K562 (cell line): ENCODE measurements at regions not wholly inside any gene's neighbourhood (a gene's known extent, or its start where the extent isn't known, plus 50 kb on each side); places are given as distances from the start of the nearest gene placed in this dataset.
"Not testable (repeated sequence)": the region's sequence is repeated elsewhere in the genome, so short reads cannot be mapped to it uniquely, and the experiment has no call there.

ENCODE experiments used
- ATAC-seq: fragments of 200-7000 bp; cut with Tn5 transposase; 3 replicates; pipeline ENCODE4 v1.9.1; 2020; ENCODE audit warnings: moderate library complexity
- BruUV-seq: library from RNA; stranded (reverse); fragments of 400-500 nt; replicated peaks from 2 replicates; lab custom pipeline; 2021; lab: Mats Ljungman, UMichigan
- CTCF ChIA-PET: fragments of 300-600 bp; formaldehyde crosslinking; extraction: SDS; loops from one replicate; lab custom pipeline; 2021; ENCODE audit warnings: low intra/inter-chr PET ratio; lab: Yijun Ruan, JAX
- POLR2A ChIA-PET: fragments of 300-600, 350-650 bp; sonication (Branson Sonifier 250); formaldehyde crosslinking; extraction: SDS; loops from one replicate; lab custom pipeline; 2021; ENCODE audit warnings: antibody characterized with exemption, inconsistent platforms; lab: Yijun Ruan, JAX
- DNase-seq, 4 experiments: peaks; one replicate each; pipeline versions ENCODE4 v3.0.0 to v3.0.0-alpha.2; 2011 to 2018; ENCODE audit warnings: low spot score in 3 of 4, mixed read lengths in 3 of 4; ENCODE audit errors: extremely low read depth in 1 of 4
- FAIRE-seq: peaks from 2 replicates; lab custom pipeline; 2011; peaks lifted over from hg19 to GRCh38; lab: Jason Lieb, UNC
- H2AFZ ChIP-seq: 2 replicates; pipeline ENCODE4 v1.6.0; 2011; ENCODE audit warnings: low read depth, low read length, control low read depth, inconsistent platforms
- H3K27ac ChIP-seq: fragments of 200-600 bp; 3 replicates; pipeline ENCODE4 v1.8.0; 2011; ENCODE audit warnings: low read depth, mild to moderate bottlenecking, control low read depth, inconsistent platforms, low read length, moderate library complexity, mixed read lengths; ENCODE audit errors: extremely low read depth
- H3K27me3 ChIP-seq, 2 experiments: fragments of 300-600 bp in 1 of 2; 2 replicates in 1 of 2; 3 replicates in 1 of 2; pipeline versions ENCODE4 v1.6.0 to v1.8.0; 2011; ENCODE audit warnings: inconsistent platforms in 2 of 2, low read length in 2 of 2, mild to moderate bottlenecking in 1 of 2, mixed read lengths in 1 of 2, moderate library complexity in 1 of 2; ENCODE audit not compliant: control insufficient read depth in 2 of 2, insufficient read depth in 2 of 2
- H3K36me3 ChIP-seq: fragments of 300-600 bp; 3 replicates; pipeline ENCODE4 v1.8.0; 2011; ENCODE audit warnings: mild to moderate bottlenecking, low read length, inconsistent platforms; ENCODE audit not compliant: control insufficient read depth, insufficient read depth
- H3K4me1 ChIP-seq, 2 experiments: fragments of 200-600 bp in 1 of 2; replicated peaks in 1 of 2; 2 replicates in 1 of 2; 3 replicates in 1 of 2; pipeline versions ENCODE4 v1.5.1 to v1.8.0; 2011; ENCODE audit warnings: inconsistent platforms in 2 of 2, low read length in 2 of 2, mild to moderate bottlenecking in 1 of 2, mixed read lengths in 1 of 2, moderate library complexity in 1 of 2; ENCODE audit not compliant: control insufficient read depth in 2 of 2, insufficient read depth in 2 of 2
- H3K4me2 ChIP-seq: 2 replicates; pipeline ENCODE4 v1.6.1; 2011; ENCODE audit warnings: low read length, control low read depth, inconsistent platforms, mixed read lengths; ENCODE audit not compliant: insufficient read depth
- H3K4me3 ChIP-seq: fragments of 200-600 bp; sonication (generic), shearing (Covaris generic); 2 replicates; pipeline ENCODE4 v1.5.1; 2016; ENCODE audit warnings: control low read depth, inconsistent platforms
- H3K79me2 ChIP-seq: fragments of 200-600 bp; 3 replicates; pipeline ENCODE4 v1.8.0; 2011; ENCODE audit warnings: low read length, inconsistent platforms; ENCODE audit not compliant: control insufficient read depth, insufficient read depth
- H3K9ac ChIP-seq, 2 experiments: 2 replicates each; pipeline versions ENCODE4 v1.6.0 to v1.6.1; 2011; ENCODE audit warnings: low read depth in 2 of 2, low read length in 2 of 2, control low read depth in 1 of 2, inconsistent platforms in 1 of 2, mild to moderate bottlenecking in 1 of 2, mixed read lengths in 1 of 2; ENCODE audit not compliant: insufficient read depth in 1 of 2
- H3K9me1 ChIP-seq: one replicate; pipeline ENCODE4 v1.6.0; 2011; ENCODE audit warnings: inconsistent platforms, mild to moderate bottlenecking, low read length, moderate library complexity; ENCODE audit not compliant: control insufficient read depth, insufficient read depth
- H3K9me3 ChIP-seq: replicated peaks from 2 replicates; pipeline ENCODE4 v1.5.1; 2011; ENCODE audit warnings: low read depth, low read length, inconsistent platforms; ENCODE audit not compliant: control insufficient read depth, insufficient read depth
- H4K20me1 ChIP-seq: replicated peaks from 2 replicates; pipeline ENCODE4 v1.6.1; 2011; ENCODE audit warnings: low read length, inconsistent platforms, mixed read lengths; ENCODE audit not compliant: control insufficient read depth, insufficient read depth
- ARID2 ChIP-seq: fragments of 450-650 bp; IDR thresholded peaks from 2 replicates; pipeline ENCODE4 v1.6.1; 2017; ENCODE audit warnings: antibody characterized with exemption, mild to moderate bottlenecking
- GABPB2 ChIP-seq: fragments of 250-450 bp; sonication (Bioruptor Pico); conservative IDR thresholded peaks from 2 replicates; pipeline ENCODE4 v1.5.1; 2021; ENCODE audit warnings: mild to moderate bottlenecking
- JUN ChIP-seq, 2 experiments: sonication (generic) in 1 of 2; formaldehyde crosslinking in 1 of 2; IDR thresholded peaks; 2 replicates each; pipeline versions ENCODE4 v1.6.1 to v1.8.0; 2012 to 2022; ENCODE audit warnings: borderline replicate concordance in 2 of 2, mild to moderate bottlenecking in 2 of 2, improper control_type of control experiment in 1 of 2, low read depth in 1 of 2, low read length in 1 of 2, missing genetic modification reagents in 1 of 2
- OTX1 ChIP-seq: fragments of 450-650 bp; formaldehyde crosslinking; IDR thresholded peaks from 2 replicates; pipeline ENCODE4 v1.4.0; 2022; ENCODE audit warnings: mild to moderate bottlenecking
- RBM34 ChIP-seq: fragments of 200-400 bp; formaldehyde crosslinking; IDR thresholded peaks from 2 replicates; pipeline ENCODE4 v1.6.1; 2018; ENCODE audit warnings: low read length, borderline replicate concordance; ENCODE audit not compliant: insufficient read depth
- SIRT6 ChIP-seq: IDR thresholded peaks from one replicate; pipeline ENCODE4 v1.6.1; 2012; ENCODE audit warnings: low read depth, mild to moderate bottlenecking, control low read depth, inconsistent platforms, low read length, moderate library complexity
- SP2 ChIP-seq: IDR thresholded peaks from 2 replicates; pipeline ENCODE4 v1.6.1; 2011; ENCODE audit warnings: mild to moderate bottlenecking, low read depth, low read length, moderate library complexity; ENCODE audit not compliant: poor library complexity, severe bottlenecking; ENCODE audit errors: extremely low read depth
- ZNF24 ChIP-seq: fragments of 450-650 bp; IDR thresholded peaks from 2 replicates; pipeline ENCODE4 v1.6.1; 2016
- WGBS: fragments of 100-300 bp; shearing (Covaris generic); methylation state at CpG from one replicate; pipeline ENCODE4 v1.1.6; 2016; ENCODE audit warnings: low coverage, mixed read lengths; ENCODE audit not compliant: insufficient coverage; ENCODE audit errors: missing lambda C conversion rate; 5-methylcytosine and 5-hydroxymethylcytosine counted together
- in situ Hi-C: fragments of 300-500 bp; cut with MboI; formaldehyde crosslinking; loops from 4 replicates; pipeline ENCODE4 v1.15.0; 2018; ENCODE audit warnings: inconsistent platforms, mixed read lengths
- intact Hi-C: fragments of 100-400 bp; cut with micrococcal nuclease; formaldehyde crosslinking; loops from 2 replicates; pipeline ENCODE4 v1.14.2; 2022
- TF ChIP-seq, protein P1 (sequence below): fragments of 250-450 bp; sonication (Bioruptor Pico); IDR thresholded peaks from 2 replicates; pipeline ENCODE4 v1.5.0; 2020; ENCODE audit warnings: mild to moderate bottlenecking, borderline replicate concordance
- TF ChIP-seq, protein P2 (sequence below): fragments of 450-650 bp; formaldehyde crosslinking; IDR thresholded peaks from 2 replicates; pipeline ENCODE4 v1.4.0; 2022; ENCODE audit warnings: missing genetic modification characterization
- TF ChIP-seq, protein P3 (sequence below): sonication (generic); formaldehyde crosslinking; IDR thresholded peaks from 2 replicates; pipeline ENCODE4 v1.8.0; 2023; ENCODE audit warnings: mild to moderate bottlenecking, missing genetic modification reagents

DNA sequence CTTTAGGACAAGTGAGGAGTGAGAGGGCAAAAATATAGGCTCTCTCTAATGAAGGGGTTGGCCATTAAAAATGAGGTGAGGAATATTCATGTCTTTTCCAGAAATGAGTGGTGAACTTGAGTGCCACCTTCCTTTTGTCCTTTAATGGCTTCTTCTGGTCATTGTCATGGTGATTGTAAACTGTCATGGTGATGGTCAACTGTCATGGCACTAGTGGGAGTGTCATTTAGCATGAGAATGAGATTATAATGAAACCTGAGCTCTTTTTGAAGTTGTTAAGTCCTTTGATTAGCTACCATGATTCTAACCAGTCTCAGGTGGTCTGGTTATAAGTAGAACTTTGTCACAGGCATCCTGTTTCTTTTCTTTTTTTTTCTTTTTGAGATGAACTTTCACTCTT is 524.4 kb downstream of the NEBL start (continued):
- TF ChIP-seq, protein P1, sequence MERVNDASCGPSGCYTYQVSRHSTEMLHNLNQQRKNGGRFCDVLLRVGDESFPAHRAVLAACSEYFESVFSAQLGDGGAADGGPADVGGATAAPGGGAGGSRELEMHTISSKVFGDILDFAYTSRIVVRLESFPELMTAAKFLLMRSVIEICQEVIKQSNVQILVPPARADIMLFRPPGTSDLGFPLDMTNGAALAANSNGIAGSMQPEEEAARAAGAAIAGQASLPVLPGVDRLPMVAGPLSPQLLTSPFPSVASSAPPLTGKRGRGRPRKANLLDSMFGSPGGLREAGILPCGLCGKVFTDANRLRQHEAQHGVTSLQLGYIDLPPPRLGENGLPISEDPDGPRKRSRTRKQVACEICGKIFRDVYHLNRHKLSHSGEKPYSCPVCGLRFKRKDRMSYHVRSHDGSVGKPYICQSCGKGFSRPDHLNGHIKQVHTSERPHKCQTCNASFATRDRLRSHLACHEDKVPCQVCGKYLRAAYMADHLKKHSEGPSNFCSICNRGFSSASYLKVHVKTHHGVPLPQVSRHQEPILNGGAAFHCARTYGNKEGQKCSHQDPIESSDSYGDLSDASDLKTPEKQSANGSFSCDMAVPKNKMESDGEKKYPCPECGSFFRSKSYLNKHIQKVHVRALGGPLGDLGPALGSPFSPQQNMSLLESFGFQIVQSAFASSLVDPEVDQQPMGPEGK (CRISPR knock-in tag): no peak
- TF ChIP-seq JUN (IDR thresholded peaks at IDR 0.05; ENCODE audit: borderline replicate concordance, low read depth, low read length) (no peak), JUN (CRISPR knock-in tag; IDR thresholded peaks at IDR 0.05; ENCODE audit: borderline replicate concordance) (no peak), GABPB2 (CRISPR knock-in tag) (no peak), ZNF24 (no peak), OTX1 (CRISPR knock-in tag) (no peak), ARID2 (no peak), SP2 (no peak), RBM34 (no peak), SIRT6 (no peak)
- TF ChIP-seq, protein P2, sequence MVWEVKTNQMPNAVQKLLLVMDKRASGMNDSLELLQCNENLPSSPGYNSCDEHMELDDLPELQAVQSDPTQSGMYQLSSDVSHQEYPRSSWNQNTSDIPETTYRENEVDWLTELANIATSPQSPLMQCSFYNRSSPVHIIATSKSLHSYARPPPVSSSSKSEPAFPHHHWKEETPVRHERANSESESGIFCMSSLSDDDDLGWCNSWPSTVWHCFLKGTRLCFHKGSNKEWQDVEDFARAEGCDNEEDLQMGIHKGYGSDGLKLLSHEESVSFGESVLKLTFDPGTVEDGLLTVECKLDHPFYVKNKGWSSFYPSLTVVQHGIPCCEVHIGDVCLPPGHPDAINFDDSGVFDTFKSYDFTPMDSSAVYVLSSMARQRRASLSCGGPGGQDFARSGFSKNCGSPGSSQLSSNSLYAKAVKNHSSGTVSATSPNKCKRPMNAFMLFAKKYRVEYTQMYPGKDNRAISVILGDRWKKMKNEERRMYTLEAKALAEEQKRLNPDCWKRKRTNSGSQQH (CRISPR knock-in tag): no peak
- TF ChIP-seq, protein P3, sequence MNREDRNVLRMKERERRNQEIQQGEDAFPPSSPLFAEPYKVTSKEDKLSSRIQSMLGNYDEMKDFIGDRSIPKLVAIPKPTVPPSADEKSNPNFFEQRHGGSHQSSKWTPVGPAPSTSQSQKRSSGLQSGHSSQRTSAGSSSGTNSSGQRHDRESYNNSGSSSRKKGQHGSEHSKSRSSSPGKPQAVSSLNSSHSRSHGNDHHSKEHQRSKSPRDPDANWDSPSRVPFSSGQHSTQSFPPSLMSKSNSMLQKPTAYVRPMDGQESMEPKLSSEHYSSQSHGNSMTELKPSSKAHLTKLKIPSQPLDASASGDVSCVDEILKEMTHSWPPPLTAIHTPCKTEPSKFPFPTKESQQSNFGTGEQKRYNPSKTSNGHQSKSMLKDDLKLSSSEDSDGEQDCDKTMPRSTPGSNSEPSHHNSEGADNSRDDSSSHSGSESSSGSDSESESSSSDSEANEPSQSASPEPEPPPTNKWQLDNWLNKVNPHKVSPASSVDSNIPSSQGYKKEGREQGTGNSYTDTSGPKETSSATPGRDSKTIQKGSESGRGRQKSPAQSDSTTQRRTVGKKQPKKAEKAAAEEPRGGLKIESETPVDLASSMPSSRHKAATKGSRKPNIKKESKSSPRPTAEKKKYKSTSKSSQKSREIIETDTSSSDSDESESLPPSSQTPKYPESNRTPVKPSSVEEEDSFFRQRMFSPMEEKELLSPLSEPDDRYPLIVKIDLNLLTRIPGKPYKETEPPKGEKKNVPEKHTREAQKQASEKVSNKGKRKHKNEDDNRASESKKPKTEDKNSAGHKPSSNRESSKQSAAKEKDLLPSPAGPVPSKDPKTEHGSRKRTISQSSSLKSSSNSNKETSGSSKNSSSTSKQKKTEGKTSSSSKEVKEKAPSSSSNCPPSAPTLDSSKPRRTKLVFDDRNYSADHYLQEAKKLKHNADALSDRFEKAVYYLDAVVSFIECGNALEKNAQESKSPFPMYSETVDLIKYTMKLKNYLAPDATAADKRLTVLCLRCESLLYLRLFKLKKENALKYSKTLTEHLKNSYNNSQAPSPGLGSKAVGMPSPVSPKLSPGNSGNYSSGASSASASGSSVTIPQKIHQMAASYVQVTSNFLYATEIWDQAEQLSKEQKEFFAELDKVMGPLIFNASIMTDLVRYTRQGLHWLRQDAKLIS: no peak

DNA sequence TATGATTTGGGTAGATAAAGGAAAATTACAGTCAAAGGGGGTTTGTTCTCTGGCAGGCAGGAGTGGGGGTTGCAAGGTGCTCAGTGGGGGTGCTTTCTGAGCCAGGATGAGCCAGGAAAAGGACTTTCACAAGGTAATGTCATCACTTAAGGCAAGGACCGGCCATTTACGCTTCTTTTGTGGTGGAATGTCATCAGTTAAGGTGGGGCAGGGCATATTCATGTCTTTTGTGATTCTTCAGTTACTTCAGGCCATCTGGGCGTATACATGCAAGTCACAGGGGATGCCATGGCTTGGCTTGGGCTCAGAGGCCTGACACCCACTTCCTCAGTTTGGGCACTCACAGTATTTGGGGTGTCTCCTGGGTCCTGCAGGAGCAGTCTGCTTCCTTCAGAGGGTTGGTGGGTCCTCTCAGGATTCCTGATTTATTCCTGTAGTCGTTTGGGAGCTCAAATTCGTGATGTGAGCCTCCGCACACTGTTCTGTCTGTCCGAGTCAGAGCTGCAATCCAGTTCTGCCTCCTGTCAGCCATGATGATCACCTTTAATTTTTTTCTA is 526.1 kb downstream of the NEBL start:
- WGBS: 0% methylated on average over 7 of the region's 7 CpGs
- H3K4me2 ChIP-seq, H3K27ac ChIP-seq, ATAC-seq, in situ Hi-C loops, H3K9me3 ChIP-seq, H3K9me1 ChIP-seq, H3K4me1 ChIP-seq, intact Hi-C loops, POLR2A ChIA-PET, H3K27me3 ChIP-seq, H3K4me3 ChIP-seq, DNase-seq, CTCF ChIA-PET, H3K36me3 ChIP-seq, H4K20me1 ChIP-seq, FAIRE-seq, BruUV-seq, H3K79me2 ChIP-seq, H2AFZ ChIP-seq, H3K9ac ChIP-seq: not testable (repeated sequence)
